Common myeloid progenitor, CD34-positive (primary cell): ENCODE measurements at regions not wholly inside any gene's neighbourhood (a gene's known extent, or its start where the extent isn't known, plus 50 kb on each side); places are given as distances from the start of the nearest gene placed in this dataset.

Experiments
- CTCF ChIA-PET: fragments of 350-600 bp; sonication (Branson Sonifier 250); formaldehyde crosslinking; loops from one replicate; lab custom pipeline; 2021; ENCODE audit warnings: antibody characterized with exemption; lab: Charles Lee
- POLR2A ChIA-PET: fragments of 350-600 bp; sonication (Branson Sonifier 250); formaldehyde crosslinking; loops from one replicate; lab custom pipeline; 2021; ENCODE audit warnings: antibody characterized with exemption; lab: Charles Lee
- DNase-seq, 3 donors: peaks; one replicate each; pipeline versions ENCODE4 v3.0.0 to v3.0.0-alpha.2; 2013
- H3K27ac ChIP-seq, 2 experiments: 1 replicate in 1 of 2; 2 replicates in 1 of 2; pipeline ENCODE4 v1.7.0; 2013; ENCODE audit warnings: inconsistent platforms in 2 of 2, low read length in 2 of 2, mild to moderate bottlenecking in 2 of 2, low read depth in 1 of 2, moderate library complexity in 1 of 2; ENCODE audit not compliant: severe bottlenecking in 2 of 2, insufficient read depth in 1 of 2, poor library complexity in 1 of 2
- H3K27me3 ChIP-seq, 5 experiments: replicated peaks in 2 of 5; 1 replicate in 3 of 5; 2 replicates in 2 of 5; pipeline versions ENCODE4 v1.6.1 to v1.7.0; 2013; ENCODE audit warnings: low read length in 4 of 5, mild to moderate bottlenecking in 2 of 5, moderate library complexity in 2 of 5, inconsistent platforms in 1 of 5; ENCODE audit not compliant: insufficient read depth in 5 of 5, control insufficient read depth in 4 of 5
- H3K36me3 ChIP-seq, 4 experiments: 1 replicate in 2 of 4; 2 replicates in 2 of 4; pipeline versions ENCODE4 v1.6.1 to v1.7.0; 2013; ENCODE audit warnings: low read length in 3 of 4, control low read depth in 1 of 4, mild to moderate bottlenecking in 1 of 4; ENCODE audit not compliant: control insufficient read depth in 4 of 4, insufficient read depth in 4 of 4
- H3K4me1 ChIP-seq, 4 experiments: 1 replicate in 3 of 4; 2 replicates in 1 of 4; pipeline versions ENCODE4 v1.6.1 to v1.7.1; 2013; ENCODE audit warnings: low read length in 3 of 4, mild to moderate bottlenecking in 3 of 4, control low read depth in 1 of 4, inconsistent platforms in 1 of 4, moderate library complexity in 1 of 4; ENCODE audit not compliant: control insufficient read depth in 4 of 4, insufficient read depth in 4 of 4; ENCODE audit errors: control extremely low read depth in 1 of 4
- H3K4me3 ChIP-seq, 7 experiments: 1 replicate in 4 of 7; 2 replicates in 3 of 7; pipeline versions ENCODE4 v1.5.1 to v1.7.0; 2013; ENCODE audit warnings: mild to moderate bottlenecking in 7 of 7, low read length in 6 of 7, moderate library complexity in 6 of 7, inconsistent platforms in 2 of 7, low read depth in 2 of 7, control low read depth in 1 of 7; ENCODE audit not compliant: insufficient read depth in 4 of 7, control insufficient read depth in 1 of 7; ENCODE audit errors: extremely low read depth in 1 of 7
- H3K9me3 ChIP-seq, 5 experiments: 1 replicate in 4 of 5; 2 replicates in 1 of 5; pipeline versions ENCODE4 v1.6.1 to v1.7.1; 2013; ENCODE audit warnings: low read length in 4 of 5, mild to moderate bottlenecking in 2 of 5, inconsistent platforms in 1 of 5, low read depth in 1 of 5, moderate library complexity in 1 of 5; ENCODE audit not compliant: control insufficient read depth in 4 of 5, insufficient read depth in 2 of 5; ENCODE audit errors: control extremely low read depth in 1 of 5
- WGBS: methylation state at CpG from one replicate; pipeline ENCODE4 v1.1.5; 2013; ENCODE audit not compliant: insufficient coverage; 5-methylcytosine and 5-hydroxymethylcytosine counted together

GRCh38 chr1:82640352-82640751, 839.6 kb downstream of the ADGRL2 start:
- Histone ChIP-seq H3K27me3 (no peaks in the 10 kb centered on the region), H3K27ac (no peak overlapping the region), H3K9me3 (peaks cover 0 to under 1% (median 0%) of the 10 kb centered on the region in 5 experiments), H3K36me3 (no peaks in the 10 kb centered on the region), H3K4me3 (no peak overlapping the region), H3K4me1 (no peaks in the 10 kb centered on the region)
- no peak for DNase-seq
- 100% methylated on average over 1 of the region's 1 CpG for WGBS
- CTCF ChIA-PET, result no interaction called here
- POLR2A ChIA-PET, result no interaction called here

- Histone ChIP-seq H3K4me3 (no peak overlapping the region), H3K36me3 (no peaks in the 10 kb centered on the region), H3K9me3 (peaks cover 0 to 3% (median 0%) of the 10 kb centered on the region in 5 experiments), H3K4me1 (no peaks in the 10 kb centered on the region), H3K27ac (no peak overlapping the region), H3K27me3 (no peaks in the 10 kb centered on the region)
- ChIA-PET POLR2A (no interaction called here), CTCF (no interaction called here)
- WGBS, result no CpG with 5 or more reads among the region's 1 CpG
- no peak for DNase-seq
These were observed 833.5 kb downstream of the ADGRL2 start for GRCh38 chr1:82634266-82634665.

- Histone ChIP-seq H3K27ac (no peak overlapping the region), H3K36me3 (no peaks in the 10 kb centered on the region), H3K4me3 (no peak overlapping the region), H3K27me3 (no peaks in the 10 kb centered on the region), H3K4me1 (no peaks in the 10 kb centered on the region), H3K9me3 (peaks cover 0 to 3% (median 0%) of the 10 kb centered on the region in 5 experiments)
- DNase-seq, result no peak
- WGBS, result no CpG with 5 or more reads among the region's 1 CpG
- POLR2A ChIA-PET, result no interaction called here
- CTCF ChIA-PET, result no interaction called here
These were observed 831.4 kb downstream of the ADGRL2 start for GRCh38 chr1:82632155-82632554.

GRCh38 chr1:82628887-82629286, 828.2 kb downstream of the ADGRL2 start:
- Histone ChIP-seq H3K4me1 (no peaks in the 10 kb centered on the region), H3K36me3 (no peaks in the 10 kb centered on the region), H3K27me3 (no peaks in the 10 kb centered on the region), H3K4me3 (no peak overlapping the region), H3K27ac (no peak overlapping the region), H3K9me3 (peaks cover 0 to 4% (median 3%) of the 10 kb centered on the region in 5 experiments)
- ChIA-PET CTCF (no interaction called here), POLR2A (no interaction called here)
- no peak for DNase-seq
- WGBS, result 100% methylated on average over 2 of the region's 2 CpGs

- peaks cover 0 to 14% (median 3%) of the 10 kb centered on the region in 5 experiments for H3K9me3 ChIP-seq
- H3K4me1 ChIP-seq, result no peaks in the 10 kb centered on the region
- H3K27ac ChIP-seq, result no peak overlapping the region
- CTCF ChIA-PET, result no interaction called here
- WGBS, result no CpG with 5 or more reads among the region's 1 CpG
- peak; percentile 16 to 46 (median 46) for DNase-seq
- H3K36me3 ChIP-seq, result no peaks in the 10 kb centered on the region
- POLR2A ChIA-PET, result no interaction called here
- H3K4me3 ChIP-seq, result no peak overlapping the region
- H3K27me3 ChIP-seq, result no peaks in the 10 kb centered on the region
These were observed 824.8 kb downstream of the ADGRL2 start for GRCh38 chr1:82625537-82625936.

GRCh38 chr1:82621076-82621475, 820.3 kb downstream of the ADGRL2 start:
- WGBS, result 100% methylated on average over 5 of the region's 5 CpGs
- no peak overlapping the region for H3K4me3 ChIP-seq
- CTCF ChIA-PET, result no interaction called here
- H3K9me3 ChIP-seq, result peaks cover 0 to 11% (median 0%) of the 10 kb centered on the region in 5 experiments
- H3K4me1 ChIP-seq, result no peaks in the 10 kb centered on the region
- no peaks in the 10 kb centered on the region for H3K27me3 ChIP-seq
- H3K36me3 ChIP-seq, result no peaks in the 10 kb centered on the region
- no peak for DNase-seq
- POLR2A ChIA-PET, result no interaction called here
- no peak overlapping the region for H3K27ac ChIP-seq

GRCh38 chr1:82614090-82614489, 813.4 kb downstream of the ADGRL2 start:
- Histone ChIP-seq H3K4me3 (no peak overlapping the region), H3K27ac (no peak overlapping the region), H3K36me3 (no peaks in the 10 kb centered on the region), H3K4me1 (no peaks in the 10 kb centered on the region), H3K27me3 (no peaks in the 10 kb centered on the region), H3K9me3 (no peaks in the 10 kb centered on the region)
- ChIA-PET CTCF (no interaction called here), POLR2A (no interaction called here)
- 100% methylated on average over 1 of the region's 1 CpG for WGBS
- DNase-seq, result no peak
